Testis (tissue), 2 donors: ENCODE measurements at regions not wholly inside any gene's neighbourhood (a gene's known extent, or its start where the extent isn't known, plus 50 kb on each side); places are given as distances from the start of the nearest gene placed in this dataset.

ENCODE experiments used
- CTCF ChIP-seq, 3 experiments: fragments of 450-650 bp in 2 of 3; fragments of 200-600 bp in 1 of 3; sonication (generic) in 1 of 3; IDR thresholded peaks; one replicate each; pipeline ENCODE4 v1.5.1; 2016 to 2019; ENCODE audit warnings: antibody characterized with exemption in 3 of 3, mild to moderate bottlenecking in 2 of 3, moderate library complexity in 1 of 3
- POLR2A ChIP-seq: fragments of 450-650 bp; IDR thresholded peaks from one replicate; pipeline ENCODE4 v1.6.1; 2017; ENCODE audit warnings: antibody characterized with exemption, mild to moderate bottlenecking, moderate library complexity

- TF ChIP-seq POLR2A (no peak), CTCF (IDR thresholded peaks at IDR 0.05) (no peak)
These were observed 108.9 kb upstream of the POU5F2 start for GRCh38 chr5:93850311-93850710.
